ENCODE measurements at regions not wholly inside any gene's neighbourhood (a gene's known extent, or its start where the extent isn't known, plus 50 kb on each side); places are given as distances from the start of the nearest gene placed in this dataset.

GRCh38 chr4:140297221-140297570, 76.2 kb upstream of the SCOC start:
- Histone ChIP-seq H3K4me3 (ENCODE audit: low read length) (no peak overlapping the region), H4K20me1 (ENCODE audit: control insufficient read depth, insufficient read depth, low read depth, low read length) (no peaks in the 10 kb centered on the region), H3K4me2 (ENCODE audit: low read length) (no peak overlapping the region), H3K27ac (ENCODE audit: low read depth, low read length) (no peak overlapping the region), H3K9me3 (ENCODE audit: control insufficient read depth, insufficient read depth, low read length) (no peaks in the 10 kb centered on the region), H3K27me3 (ENCODE audit: control insufficient read depth, low read length) (peaks cover 17% of the 10 kb centered on the region), H3K4me1 (ENCODE audit: control insufficient read depth, low read length) (no peaks in the 10 kb centered on the region), H3K36me3 (ENCODE audit: control insufficient read depth, low read length) (no peaks in the 10 kb centered on the region), H3F3A (ENCODE audit: control insufficient read depth, insufficient read depth) (no peaks in the 10 kb centered on the region), H3K79me2 (ENCODE audit: control insufficient read depth, low read length) (no peaks in the 10 kb centered on the region), H3K9me2 (replicated peaks; ENCODE audit: control insufficient read depth, low read length) (no peaks in the 10 kb centered on the region)
- TF ChIP-seq EZH2phosphoT487 (IDR thresholded peaks at IDR 0.05; ENCODE audit: borderline replicate concordance, low read length): no peak

GRCh38 chr4:140296335-140297220, 76.9 kb upstream of the SCOC start:
- Histone ChIP-seq H3K9me2 (replicated peaks; ENCODE audit: control insufficient read depth, low read length) (no peaks in the 10 kb centered on the region), H4K20me1 (ENCODE audit: control insufficient read depth, insufficient read depth, low read depth, low read length) (no peaks in the 10 kb centered on the region), H3K27me3 (ENCODE audit: control insufficient read depth, low read length) (peaks cover 17% of the 10 kb centered on the region), H3K4me3 (ENCODE audit: low read length) (no peak overlapping the region), H3K4me1 (ENCODE audit: control insufficient read depth, low read length) (no peaks in the 10 kb centered on the region), H3K4me2 (ENCODE audit: low read length) (no peak overlapping the region), H3K36me3 (ENCODE audit: control insufficient read depth, low read length) (no peaks in the 10 kb centered on the region), H3K9me3 (ENCODE audit: control insufficient read depth, insufficient read depth, low read length) (no peaks in the 10 kb centered on the region), H3K27ac (ENCODE audit: low read depth, low read length) (no peak overlapping the region), H3F3A (ENCODE audit: control insufficient read depth, insufficient read depth) (no peaks in the 10 kb centered on the region), H3K79me2 (ENCODE audit: control insufficient read depth, low read length) (no peaks in the 10 kb centered on the region)
- TF ChIP-seq CTCF (IDR thresholded peaks at IDR 0.05; ENCODE audit: low read depth, low read length, poor library complexity, severe bottlenecking): no peak
- no peak for TF ChIP-seq EZH2phosphoT487 (IDR thresholded peaks at IDR 0.05; ENCODE audit: borderline replicate concordance, low read length)

GRCh38 chr4:140293979-140294378, 79.5 kb upstream of the SCOC start:
- Histone ChIP-seq H3K4me1 (ENCODE audit: control insufficient read depth, low read length) (no peaks in the 10 kb centered on the region), H3F3A (ENCODE audit: control insufficient read depth, insufficient read depth) (no peaks in the 10 kb centered on the region), H3K9me2 (replicated peaks; ENCODE audit: control insufficient read depth, low read length) (no peaks in the 10 kb centered on the region), H4K20me1 (ENCODE audit: control insufficient read depth, insufficient read depth, low read depth, low read length) (no peaks in the 10 kb centered on the region), H3K9me3 (ENCODE audit: control insufficient read depth, insufficient read depth, low read length) (no peaks in the 10 kb centered on the region), H3K27me3 (ENCODE audit: control insufficient read depth, low read length) (peaks cover 17% of the 10 kb centered on the region), H3K36me3 (ENCODE audit: control insufficient read depth, low read length) (no peaks in the 10 kb centered on the region), H3K4me3 (ENCODE audit: low read length) (no peak overlapping the region), H3K27ac (ENCODE audit: low read depth, low read length) (no peak overlapping the region), H3K79me2 (ENCODE audit: control insufficient read depth, low read length) (no peaks in the 10 kb centered on the region), H3K4me2 (ENCODE audit: low read length) (no peak overlapping the region)
- no peak for TF ChIP-seq EZH2phosphoT487 (IDR thresholded peaks at IDR 0.05; ENCODE audit: borderline replicate concordance, low read length)
- no peak for TF ChIP-seq CTCF (IDR thresholded peaks at IDR 0.05; ENCODE audit: low read depth, low read length, poor library complexity, severe bottlenecking)

- TF ChIP-seq CTCF (IDR thresholded peaks at IDR 0.05; ENCODE audit: low read depth, low read length, poor library complexity, severe bottlenecking) (no peak), EZH2phosphoT487 (IDR thresholded peaks at IDR 0.05; ENCODE audit: borderline replicate concordance, low read length) (no peak)
- H3K36me3 ChIP-seq (ENCODE audit: control insufficient read depth, low read length): no peaks in the 10 kb centered on the region
- no peak overlapping the region for H3K4me3 ChIP-seq (ENCODE audit: low read length)
- no peak overlapping the region for H3K4me2 ChIP-seq (ENCODE audit: low read length)
- peaks cover 3% of the 10 kb centered on the region; the same call in 1 of the 2 replicates for H3K27me3 ChIP-seq (ENCODE audit: control insufficient read depth, low read length)
- H3K4me1 ChIP-seq (ENCODE audit: control insufficient read depth, low read length): no peaks in the 10 kb centered on the region
- no peaks in the 10 kb centered on the region for H4K20me1 ChIP-seq (ENCODE audit: control insufficient read depth, insufficient read depth, low read depth, low read length)
- H3K9me2 ChIP-seq (replicated peaks; ENCODE audit: control insufficient read depth, low read length): no peaks in the 10 kb centered on the region
- H3K27ac ChIP-seq (ENCODE audit: low read depth, low read length): no peak overlapping the region
- peaks cover 11% of the 10 kb centered on the region; the same call in 1 of the 2 replicates for H3K9me3 ChIP-seq (ENCODE audit: control insufficient read depth, insufficient read depth, low read length)
- H3F3A ChIP-seq (ENCODE audit: control insufficient read depth, insufficient read depth): no peaks in the 10 kb centered on the region
- no peaks in the 10 kb centered on the region for H3K79me2 ChIP-seq (ENCODE audit: control insufficient read depth, low read length)
Measured at GRCh38 chr4:140291259-140291658, 82.2 kb upstream of the SCOC start.

All from DOHH2 (cell line).